Heart left ventricle (tissue), 13 donors: ENCODE measurements at regions not wholly inside any gene's neighbourhood (a gene's known extent, or its start where the extent isn't known, plus 50 kb on each side); places are given as distances from the start of the nearest gene placed in this dataset.

Source experiments
- POLR2A ChIP-seq, 2 donors: fragments of 450-650 bp; IDR thresholded peaks; one replicate each; pipeline ENCODE4 v1.6.1; 2017; ENCODE audit warnings: antibody characterized with exemption in 2 of 2, mild to moderate bottlenecking in 2 of 2, moderate library complexity in 2 of 2
- TF ChIP-seq, protein P1 (sequence below), 12 donors: fragments of 200-600 bp; sonication (generic) in 4 of 12; IDR thresholded peaks; one replicate each; pipeline versions ENCODE4 v1.5.0 to v1.8.0; 2018 to 2022; ENCODE audit warnings: antibody characterized with exemption in 12 of 12, mild to moderate bottlenecking in 5 of 12
- donor health status: ischemic (EF 13 %, LVEDD 7.1; RV severe dilation, severe dysfunction).
- donor health status: DM: no; HTN: yes; CAD: no.
- donor health status: DM: no; HTN: no; CAD: no.
- donor health status: ischemic (EF 25% LVEDD 6.9; RV normal size, moderate dysfunction).
- donor health status: ischemic (EF 25% LVEDD 5.7; RV mildly dilated, moderate dysfunction).
- donor health status: ischemic (EF 35%, LVEDD 5.7; RV mildly dilated, moderate dysfunction).
- donor health status: nonischemic (EF 11% LVEDD 7.7; RV severe dilation, severe dysfunction).
- donor health status: DM: yes; HTN: yes; CAD: no.
- donor health status: PGD.
- donor health status: ischemic (EF 29% LVEDD 5.4; RV normal size, mild dysfunction).
- donor health status: nonischemic (EF 23%, LVEDD 6.1; RV moderate dilation, normal function).

GRCh38 chr5:2194949-2195348, 312.2 kb upstream of the IRX4 start:
- TF ChIP-seq POLR2A (IDR thresholded peaks at IDR 0.05): no peak
- TF ChIP-seq, protein P1, sequence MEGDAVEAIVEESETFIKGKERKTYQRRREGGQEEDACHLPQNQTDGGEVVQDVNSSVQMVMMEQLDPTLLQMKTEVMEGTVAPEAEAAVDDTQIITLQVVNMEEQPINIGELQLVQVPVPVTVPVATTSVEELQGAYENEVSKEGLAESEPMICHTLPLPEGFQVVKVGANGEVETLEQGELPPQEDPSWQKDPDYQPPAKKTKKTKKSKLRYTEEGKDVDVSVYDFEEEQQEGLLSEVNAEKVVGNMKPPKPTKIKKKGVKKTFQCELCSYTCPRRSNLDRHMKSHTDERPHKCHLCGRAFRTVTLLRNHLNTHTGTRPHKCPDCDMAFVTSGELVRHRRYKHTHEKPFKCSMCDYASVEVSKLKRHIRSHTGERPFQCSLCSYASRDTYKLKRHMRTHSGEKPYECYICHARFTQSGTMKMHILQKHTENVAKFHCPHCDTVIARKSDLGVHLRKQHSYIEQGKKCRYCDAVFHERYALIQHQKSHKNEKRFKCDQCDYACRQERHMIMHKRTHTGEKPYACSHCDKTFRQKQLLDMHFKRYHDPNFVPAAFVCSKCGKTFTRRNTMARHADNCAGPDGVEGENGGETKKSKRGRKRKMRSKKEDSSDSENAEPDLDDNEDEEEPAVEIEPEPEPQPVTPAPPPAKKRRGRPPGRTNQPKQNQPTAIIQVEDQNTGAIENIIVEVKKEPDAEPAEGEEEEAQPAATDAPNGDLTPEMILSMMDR (IDR thresholded peaks at IDR 0.05): no peak
